PC-9 (cell line): ENCODE measurements at regions not wholly inside any gene's neighbourhood (a gene's known extent, or its start where the extent isn't known, plus 50 kb on each side); places are given as distances from the start of the nearest gene placed in this dataset.

Experiments
- CTCF ChIP-seq: fragments of 200-600 bp; sonication (generic); conservative IDR thresholded peaks from 2 replicates; pipeline ENCODE4 v1.6.1; 2017; ENCODE audit warnings: mixed run types, antibody characterized with exemption, mild to moderate bottlenecking, moderate library complexity
- EZH2 ChIP-seq: fragments of 200-600 bp; sonication (generic); IDR thresholded peaks from 2 replicates; pipeline ENCODE4 v1.8.0; 2017; ENCODE audit warnings: antibody characterized with exemption, low read depth

- no peak for TF ChIP-seq CTCF
- TF ChIP-seq EZH2: no peak
Measured at GRCh38 chr4:173821036-173821435, 291.0 kb upstream of the HAND2 start.
